Calu3 (cell line): ENCODE measurements at regions not wholly inside any gene's neighbourhood (a gene's known extent, or its start where the extent isn't known, plus 50 kb on each side); places are given as distances from the start of the nearest gene placed in this dataset.

Source experiments
- BruUV-seq: library from RNA; stranded (reverse); fragments of 400-500 nt; replicated peaks from 2 replicates; lab custom pipeline; 2021; lab: Mats Ljungman, UMichigan
- CTCF ChIA-PET: fragments of 300-600 bp; sonication (Branson Sonifier 250); formaldehyde crosslinking; loops from one replicate; lab custom pipeline; 2022; ENCODE audit warnings: antibody characterized with exemption; lab: Charles Lee
- DNase-seq: peaks from one replicate; pipeline ENCODE4 v3.0.0; 2022
- H3K27ac Mint-ChIP-seq: one replicate; pipeline ENCODE4 v1.8.0; 2022; ENCODE audit warnings: mixed read lengths; ENCODE audit not compliant: unreplicated experiment
- H3K27me3 Mint-ChIP-seq: one replicate; pipeline ENCODE4 v1.8.0; 2022; ENCODE audit warnings: mixed read lengths; ENCODE audit not compliant: unreplicated experiment
- H3K36me3 Mint-ChIP-seq: one replicate; pipeline ENCODE4 v1.8.0; 2022; ENCODE audit warnings: mild to moderate bottlenecking, moderate library complexity, mixed read lengths; ENCODE audit not compliant: insufficient read depth, unreplicated experiment
- H3K4me1 Mint-ChIP-seq: one replicate; pipeline ENCODE4 v1.8.0; 2022; ENCODE audit warnings: mild to moderate bottlenecking, low read depth, mixed read lengths; ENCODE audit not compliant: unreplicated experiment
- H3K4me3 Mint-ChIP-seq: one replicate; pipeline ENCODE4 v1.8.0; 2022; ENCODE audit warnings: mild to moderate bottlenecking, low read depth, moderate library complexity, mixed read lengths; ENCODE audit not compliant: unreplicated experiment
- H3K9me3 Mint-ChIP-seq: one replicate; pipeline ENCODE4 v1.8.0; 2022; ENCODE audit warnings: low read depth, mixed read lengths; ENCODE audit not compliant: unreplicated experiment
- intact Hi-C: fragments of 100-400 bp; cut with micrococcal nuclease; formaldehyde crosslinking; loops from one replicate; pipeline ENCODE4 v1.10.0; 2022; ENCODE audit not compliant: unreplicated experiment
- TF ChIP-seq, protein P1 (sequence below): fragments of 200-600 bp; IDR thresholded peaks from one replicate; pipeline ENCODE4 v1.8.0; 2022; ENCODE audit warnings: antibody characterized with exemption; ENCODE audit not compliant: unreplicated experiment

DNA sequence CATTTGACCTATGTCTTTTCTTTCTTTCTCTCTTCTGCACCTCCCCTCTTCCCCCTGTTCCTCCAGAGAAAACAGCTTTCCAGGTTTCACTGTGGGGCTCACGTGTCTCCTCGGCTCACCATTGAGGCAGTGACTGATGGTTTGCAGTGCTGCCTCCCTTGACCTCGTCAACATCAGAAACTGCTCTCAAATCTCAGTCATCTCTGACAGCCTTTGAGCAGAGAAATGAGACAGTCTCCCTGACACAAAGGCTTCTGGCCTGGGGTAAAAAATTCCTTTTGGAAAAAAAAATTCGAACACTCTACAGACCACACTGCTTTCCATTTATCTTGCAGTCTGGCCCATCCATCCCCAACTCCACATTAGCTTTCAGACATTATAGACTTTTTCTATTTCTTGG, 450.0 kb downstream of the TFAP2B start:
- H3K9me3 Mint-ChIP-seq = no peaks in the 10 kb centered on the region
- intact Hi-C loops = no loop called here
- CTCF ChIA-PET = no interaction called here
- TF ChIP-seq, protein P1, sequence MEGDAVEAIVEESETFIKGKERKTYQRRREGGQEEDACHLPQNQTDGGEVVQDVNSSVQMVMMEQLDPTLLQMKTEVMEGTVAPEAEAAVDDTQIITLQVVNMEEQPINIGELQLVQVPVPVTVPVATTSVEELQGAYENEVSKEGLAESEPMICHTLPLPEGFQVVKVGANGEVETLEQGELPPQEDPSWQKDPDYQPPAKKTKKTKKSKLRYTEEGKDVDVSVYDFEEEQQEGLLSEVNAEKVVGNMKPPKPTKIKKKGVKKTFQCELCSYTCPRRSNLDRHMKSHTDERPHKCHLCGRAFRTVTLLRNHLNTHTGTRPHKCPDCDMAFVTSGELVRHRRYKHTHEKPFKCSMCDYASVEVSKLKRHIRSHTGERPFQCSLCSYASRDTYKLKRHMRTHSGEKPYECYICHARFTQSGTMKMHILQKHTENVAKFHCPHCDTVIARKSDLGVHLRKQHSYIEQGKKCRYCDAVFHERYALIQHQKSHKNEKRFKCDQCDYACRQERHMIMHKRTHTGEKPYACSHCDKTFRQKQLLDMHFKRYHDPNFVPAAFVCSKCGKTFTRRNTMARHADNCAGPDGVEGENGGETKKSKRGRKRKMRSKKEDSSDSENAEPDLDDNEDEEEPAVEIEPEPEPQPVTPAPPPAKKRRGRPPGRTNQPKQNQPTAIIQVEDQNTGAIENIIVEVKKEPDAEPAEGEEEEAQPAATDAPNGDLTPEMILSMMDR = no peak
- H3K4me3 Mint-ChIP-seq = no peak overlapping the region
- no peak for DNase-seq
- H3K27me3 Mint-ChIP-seq = no peaks in the 10 kb centered on the region
- H3K4me1 Mint-ChIP-seq = no peaks in the 10 kb centered on the region
- H3K27ac Mint-ChIP-seq = no peak overlapping the region
- BruUV-seq = no TSS peak
- no peaks in the 10 kb centered on the region for H3K36me3 Mint-ChIP-seq

DNA sequence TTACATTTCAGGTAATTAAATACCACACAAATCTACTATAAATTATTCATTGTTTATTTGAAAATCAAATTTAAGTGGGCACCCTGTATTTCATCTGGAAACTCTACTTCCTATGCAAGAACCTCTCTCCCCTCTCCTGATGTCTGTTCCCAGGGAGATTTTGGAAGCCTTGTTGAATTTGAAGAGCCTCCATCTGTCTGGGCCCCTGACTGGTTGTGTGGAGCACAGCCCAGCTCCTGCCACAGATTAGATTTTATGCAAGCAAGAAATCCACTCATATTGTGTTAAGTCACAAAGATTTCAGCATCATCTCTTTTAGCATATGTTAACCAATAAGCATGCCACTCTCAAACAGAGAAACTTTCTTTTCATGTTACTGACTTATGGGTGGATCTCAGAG, 451.2 kb downstream of the TFAP2B start:
- TF ChIP-seq, protein P1 = no peak
- no peaks in the 10 kb centered on the region for H3K36me3 Mint-ChIP-seq
- H3K4me3 Mint-ChIP-seq = no peak overlapping the region
- no peaks in the 10 kb centered on the region for H3K27me3 Mint-ChIP-seq
- intact Hi-C loops = no loop called here
- H3K27ac Mint-ChIP-seq = no peak overlapping the region
- no peaks in the 10 kb centered on the region for H3K9me3 Mint-ChIP-seq
- H3K4me1 Mint-ChIP-seq = no peaks in the 10 kb centered on the region
- BruUV-seq = no TSS peak
- CTCF ChIA-PET = no interaction called here
- no peak for DNase-seq

DNA sequence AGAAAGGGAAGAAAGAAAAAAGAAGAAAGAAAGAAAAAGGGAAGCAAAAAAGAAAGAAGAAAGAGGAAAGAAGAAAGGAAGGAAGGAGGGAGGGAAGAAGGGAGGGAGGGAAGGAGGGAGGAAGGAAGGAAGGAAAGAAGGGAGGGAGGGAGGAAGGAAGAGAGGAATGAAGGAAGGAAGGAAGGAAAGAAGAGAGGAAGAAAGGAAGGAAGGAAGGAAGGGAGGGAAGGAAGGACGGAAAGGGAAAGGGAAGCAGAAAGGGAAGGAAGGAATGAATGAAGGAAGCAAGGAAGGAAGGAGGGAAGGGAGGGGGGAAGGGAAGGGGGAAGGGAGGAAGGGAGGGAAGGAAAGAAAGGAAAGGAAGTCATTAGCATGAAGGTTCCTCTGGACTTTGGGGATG, 452.9 kb downstream of the TFAP2B start:
- intact Hi-C loops = no loop called here
- Mint-ChIP-seq H3K27me3 (no peaks in the 10 kb centered on the region), H3K4me1 (no peaks in the 10 kb centered on the region), H3K36me3 (no peaks in the 10 kb centered on the region), H3K9me3 (no peaks in the 10 kb centered on the region), H3K27ac (no peak overlapping the region), H3K4me3 (no peak overlapping the region)
- TF ChIP-seq, protein P1 = no peak
- CTCF ChIA-PET = no interaction called here
- no TSS peak for BruUV-seq
- no peak for DNase-seq

DNA sequence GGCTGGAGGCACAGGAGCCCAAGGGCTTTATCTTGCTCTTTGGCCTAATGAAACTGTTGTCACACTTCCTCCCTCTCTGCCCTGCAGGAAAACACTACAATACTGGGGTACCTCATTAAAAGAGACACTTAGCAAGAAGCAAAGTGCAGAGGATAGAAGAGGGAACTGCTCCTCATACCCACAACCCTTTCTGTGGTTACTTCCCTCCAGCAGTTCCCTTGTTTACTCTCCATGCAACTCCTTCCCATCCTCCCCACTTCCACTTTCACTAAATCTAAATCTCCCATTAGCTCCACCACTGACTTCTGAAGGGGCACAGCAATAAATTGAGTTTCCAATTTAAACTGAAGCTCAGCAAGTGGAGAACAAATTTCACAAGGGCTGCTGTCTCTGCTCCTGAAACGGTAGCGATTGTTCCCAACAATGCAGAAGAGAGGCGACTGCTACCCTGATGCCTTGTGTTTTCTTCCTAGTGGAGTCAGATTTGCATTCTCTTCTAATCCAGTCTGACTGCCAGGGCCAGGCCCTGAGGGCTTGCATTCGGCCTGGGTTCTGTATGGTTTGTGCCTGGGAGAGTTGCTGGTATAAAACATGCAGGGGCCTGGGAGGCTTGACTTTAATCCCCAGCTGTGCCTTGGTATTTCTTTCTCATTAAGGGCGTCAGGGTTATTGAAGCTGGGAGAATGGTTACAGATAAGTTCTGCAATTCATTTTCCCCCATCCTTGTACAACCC, 454.7 kb downstream of the TFAP2B start:
- no peaks in the 10 kb centered on the region for H3K9me3 Mint-ChIP-seq
- intact Hi-C loops = no loop called here
- no peaks in the 10 kb centered on the region for H3K27me3 Mint-ChIP-seq
- no peaks in the 10 kb centered on the region for H3K4me1 Mint-ChIP-seq
- H3K4me3 Mint-ChIP-seq = no peak overlapping the region
- H3K36me3 Mint-ChIP-seq = no peaks in the 10 kb centered on the region
- H3K27ac Mint-ChIP-seq = no peak overlapping the region
- BruUV-seq = no TSS peak
- no peak for DNase-seq
- CTCF ChIA-PET = no interaction called here
- TF ChIP-seq, protein P1 = no peak
